Parathyroid adenoma (tissue), 2 donors: ENCODE measurements at regions not wholly inside any gene's neighbourhood (a gene's known extent, or its start where the extent isn't known, plus 50 kb on each side); places are given as distances from the start of the nearest gene placed in this dataset.

ENCODE experiments used
- H2AFZ ChIP-seq: fragments of 300-600 bp; sonication (generic); one replicate; pipeline ENCODE4 v1.7.0; 2017; ENCODE audit warnings: antibody characterized with exemption, mild to moderate bottlenecking
- H3K27ac ChIP-seq: fragments of 300-600 bp; sonication (generic); one replicate; pipeline ENCODE4 v1.7.0; 2017
- H3K27me3 ChIP-seq: fragments of 300-600 bp; sonication (generic); one replicate; pipeline ENCODE4 v1.7.0; 2017; ENCODE audit warnings: low read length; ENCODE audit not compliant: control insufficient read depth, insufficient read depth
- H3K36me3 ChIP-seq: fragments of 300-600 bp; sonication (generic); one replicate; pipeline ENCODE4 v1.7.0; 2017; ENCODE audit warnings: low read length; ENCODE audit not compliant: control insufficient read depth, insufficient read depth
- H3K4me1 ChIP-seq: fragments of 300-600 bp; sonication (generic); one replicate; pipeline ENCODE4 v1.7.0; 2017; ENCODE audit warnings: control low read depth
- H3K4me2 ChIP-seq: fragments of 300-600 bp; sonication (generic); one replicate; pipeline ENCODE4 v1.7.0; 2017; ENCODE audit warnings: low read length
- H3K4me3 ChIP-seq: fragments of 300-600 bp; sonication (generic); one replicate; pipeline ENCODE4 v1.7.0; 2017; ENCODE audit warnings: low read depth, low read length
- H3K79me2 ChIP-seq: fragments of 300-600 bp; sonication (generic); one replicate; pipeline ENCODE4 v1.7.0; 2017; ENCODE audit warnings: control low read depth
- H3K9ac ChIP-seq: fragments of 300-600 bp; sonication (generic); one replicate; pipeline ENCODE4 v1.7.0; 2017; ENCODE audit warnings: mild to moderate bottlenecking
- H3K9me3 ChIP-seq: fragments of 300-600 bp; sonication (generic); one replicate; pipeline ENCODE4 v1.7.0; 2017; ENCODE audit warnings: low read length; ENCODE audit not compliant: control insufficient read depth
- CTCF ChIP-seq: fragments of 300-600 bp; sonication (generic); IDR thresholded peaks from one replicate; pipeline ENCODE4 v1.7.0; 2017; ENCODE audit warnings: antibody characterized with exemption, mild to moderate bottlenecking
- donor health status: primary hyperparathyroidism.

- no peaks in the 10 kb centered on the region for H3K79me2 ChIP-seq
- no peak overlapping the region for H3K4me2 ChIP-seq
These were observed 359.1 kb upstream of the ADAMTSL1 start for GRCh38 chr9:18114559-18115475.

GRCh38 chr9:18118268-18118667, 355.7 kb upstream of the ADAMTSL1 start:
- Histone ChIP-seq H3K36me3 (no peaks in the 10 kb centered on the region), H3K79me2 (no peaks in the 10 kb centered on the region), H3K9ac (no peak overlapping the region), H2AFZ (no peak overlapping the region), H3K4me2 (no peak overlapping the region), H3K27me3 (no peaks in the 10 kb centered on the region), H3K9me3 (no peaks in the 10 kb centered on the region), H3K4me1 (no peaks in the 10 kb centered on the region), H3K4me3 (no peak overlapping the region), H3K27ac (no peak overlapping the region)
- TF ChIP-seq CTCF, result no peak

More at GRCh38 chr9:18114559-18115475, 359.1 kb upstream of the ADAMTSL1 start:
- H3K4me1 ChIP-seq, result no peaks in the 10 kb centered on the region
- H2AFZ ChIP-seq, result no peak overlapping the region
- no peak overlapping the region for H3K27ac ChIP-seq
- no peaks in the 10 kb centered on the region for H3K27me3 ChIP-seq
- H3K36me3 ChIP-seq, result no peaks in the 10 kb centered on the region
- H3K4me3 ChIP-seq, result no peak overlapping the region
- TF ChIP-seq CTCF, result no peak
- no peak overlapping the region for H3K9ac ChIP-seq
- H3K9me3 ChIP-seq, result no peaks in the 10 kb centered on the region

- Histone ChIP-seq H3K27me3 (no peaks in the 10 kb centered on the region), H3K9ac (no peak overlapping the region), H3K27ac (no peak overlapping the region), H3K79me2 (no peaks in the 10 kb centered on the region), H2AFZ (no peak overlapping the region), H3K4me3 (no peak overlapping the region), H3K36me3 (no peaks in the 10 kb centered on the region), H3K4me2 (no peak overlapping the region), H3K4me1 (no peaks in the 10 kb centered on the region), H3K9me3 (no peaks in the 10 kb centered on the region)
- TF ChIP-seq CTCF, result no peak
These were observed 351.8 kb upstream of the ADAMTSL1 start for GRCh38 chr9:18122171-18122570.

GRCh38 chr9:18124760-18125159, 349.2 kb upstream of the ADAMTSL1 start:
- Histone ChIP-seq H3K4me3 (no peak overlapping the region), H3K9me3 (no peaks in the 10 kb centered on the region), H2AFZ (no peak overlapping the region), H3K4me1 (no peaks in the 10 kb centered on the region), H3K27me3 (no peaks in the 10 kb centered on the region), H3K27ac (no peak overlapping the region), H3K9ac (no peak overlapping the region), H3K36me3 (no peaks in the 10 kb centered on the region), H3K79me2 (no peaks in the 10 kb centered on the region), H3K4me2 (no peak overlapping the region)
- TF ChIP-seq CTCF, result no peak
